ENCODE measurements at regions not wholly inside any gene's neighbourhood (a gene's known extent, or its start where the extent isn't known, plus 50 kb on each side); places are given as distances from the start of the nearest gene placed in this dataset.
A peak's percentile ranks its signal among the peaks of the same experiment; 100 is the strongest.

GRCh38 chr2:146351689-146352088, 1493.1 kb upstream of the ACVR2A start:
- TF ChIP-seq EZH2 (IDR thresholded peaks at IDR 0.05; ENCODE audit: insufficient read depth, low read length) (no peak), CTCF (IDR thresholded peaks at IDR 0.05; ENCODE audit: insufficient read depth, low read depth, low read length) (no peak)
- H3K27me3 ChIP-seq (ENCODE audit: insufficient read depth, low read length): no peaks in the 10 kb centered on the region
- no peak overlapping the region for H2AFZ ChIP-seq (ENCODE audit: low read depth, low read length)
- H3K4me3 ChIP-seq (ENCODE audit: insufficient read depth, low read depth, low read length): no peak overlapping the region
- H3K79me2 ChIP-seq (ENCODE audit: insufficient read depth, low read length): no peaks in the 10 kb centered on the region
- Mint-ChIP-seq H3K4me3 (ENCODE audit: unreplicated experiment) (no peak overlapping the region), H3K27me3 (ENCODE audit: low read depth, unreplicated experiment) (no peaks in the 10 kb centered on the region), H3K27ac (ENCODE audit: unreplicated experiment) (no peak overlapping the region), H3K9me3 (ENCODE audit: unreplicated experiment) (no peaks in the 10 kb centered on the region), H3K4me1 (ENCODE audit: low read depth, unreplicated experiment) (no peaks in the 10 kb centered on the region), H3K36me3 (ENCODE audit: low read depth, unreplicated experiment) (no peaks in the 10 kb centered on the region)
- DNase-seq (ENCODE audit: low read depth) (no peak), FAIRE-seq (no peak)
- no peaks in the 10 kb centered on the region for H3K9me3 ChIP-seq (ENCODE audit: insufficient read depth, low read depth, low read length)
- no peaks in the 10 kb centered on the region for H3K36me3 ChIP-seq (ENCODE audit: insufficient read depth, low read length)
- H3K9ac ChIP-seq (ENCODE audit: low read length): no peak overlapping the region
- H3K27ac ChIP-seq (ENCODE audit: low read depth, low read length): no peak overlapping the region
- no peak overlapping the region for H3K4me2 ChIP-seq (ENCODE audit: low read length)
- H3K4me1 ChIP-seq (ENCODE audit: insufficient read depth, low read length): no peaks in the 10 kb centered on the region
- no peaks in the 10 kb centered on the region for H4K20me1 ChIP-seq (ENCODE audit: insufficient read depth, low read length)

- no peak overlapping the region for H3K4me2 ChIP-seq (ENCODE audit: low read length)
- H3K79me2 ChIP-seq (ENCODE audit: insufficient read depth, low read length): no peaks in the 10 kb centered on the region
- no peak overlapping the region for H3K9ac ChIP-seq (ENCODE audit: low read length)
- Mint-ChIP-seq H3K27ac (ENCODE audit: unreplicated experiment) (no peak overlapping the region), H3K9me3 (ENCODE audit: unreplicated experiment) (no peaks in the 10 kb centered on the region), H3K4me3 (ENCODE audit: unreplicated experiment) (no peak overlapping the region), H3K4me1 (ENCODE audit: low read depth, unreplicated experiment) (no peaks in the 10 kb centered on the region), H3K36me3 (ENCODE audit: low read depth, unreplicated experiment) (no peaks in the 10 kb centered on the region), H3K27me3 (ENCODE audit: low read depth, unreplicated experiment) (no peaks in the 10 kb centered on the region)
- no peaks in the 10 kb centered on the region for H3K36me3 ChIP-seq (ENCODE audit: insufficient read depth, low read length)
- no peaks in the 10 kb centered on the region for H3K4me1 ChIP-seq (ENCODE audit: insufficient read depth, low read length)
- DNase-seq (ENCODE audit: low read depth) (no peak), FAIRE-seq (no peak)
- no peak overlapping the region for H3K4me3 ChIP-seq (ENCODE audit: insufficient read depth, low read depth, low read length)
- no peak overlapping the region for H2AFZ ChIP-seq (ENCODE audit: low read depth, low read length)
- H3K9me3 ChIP-seq (ENCODE audit: insufficient read depth, low read depth, low read length): no peaks in the 10 kb centered on the region
- H4K20me1 ChIP-seq (ENCODE audit: insufficient read depth, low read length): no peaks in the 10 kb centered on the region
- H3K27ac ChIP-seq (ENCODE audit: low read depth, low read length): no peak overlapping the region
- TF ChIP-seq CTCF (IDR thresholded peaks at IDR 0.05; ENCODE audit: insufficient read depth, low read depth, low read length) (no peak), EZH2 (IDR thresholded peaks at IDR 0.05; ENCODE audit: insufficient read depth, low read length) (no peak)
- H3K27me3 ChIP-seq (ENCODE audit: insufficient read depth, low read length): no peaks in the 10 kb centered on the region
Measured at GRCh38 chr2:146349334-146349733, 1495.5 kb upstream of the ACVR2A start.

GRCh38 chr2:146324951-146325350, 1519.9 kb upstream of the ACVR2A start:
- Histone ChIP-seq H3K4me1 (ENCODE audit: insufficient read depth, low read length) (peaks cover 5% of the 10 kb centered on the region), H3K27ac (ENCODE audit: low read depth, low read length) (no peak overlapping the region), H2AFZ (ENCODE audit: low read depth, low read length) (no peak overlapping the region), H3K36me3 (ENCODE audit: insufficient read depth, low read length) (no peaks in the 10 kb centered on the region), H3K9ac (ENCODE audit: low read length) (no peak overlapping the region), H3K27me3 (ENCODE audit: insufficient read depth, low read length) (no peaks in the 10 kb centered on the region), H3K79me2 (ENCODE audit: insufficient read depth, low read length) (no peaks in the 10 kb centered on the region), H3K4me2 (ENCODE audit: low read length) (no peak overlapping the region), H3K4me3 (ENCODE audit: insufficient read depth, low read depth, low read length) (no peak overlapping the region), H3K9me3 (ENCODE audit: insufficient read depth, low read depth, low read length) (no peaks in the 10 kb centered on the region), H4K20me1 (ENCODE audit: insufficient read depth, low read length) (no peaks in the 10 kb centered on the region)
- no peak overlapping the region for H3K27ac Mint-ChIP-seq (ENCODE audit: unreplicated experiment)
- H3K4me3 Mint-ChIP-seq (ENCODE audit: unreplicated experiment): no peak overlapping the region
- no peaks in the 10 kb centered on the region for H3K36me3 Mint-ChIP-seq (ENCODE audit: low read depth, unreplicated experiment)
- FAIRE-seq: no peak
- DNase-seq (ENCODE audit: low read depth): peak; percentile 16
- H3K27me3 Mint-ChIP-seq (ENCODE audit: low read depth, unreplicated experiment): no peaks in the 10 kb centered on the region
- peaks cover 5% of the 10 kb centered on the region for H3K4me1 Mint-ChIP-seq (ENCODE audit: low read depth, unreplicated experiment)
- TF ChIP-seq EZH2 (IDR thresholded peaks at IDR 0.05; ENCODE audit: insufficient read depth, low read length) (no peak), CTCF (IDR thresholded peaks at IDR 0.05; ENCODE audit: insufficient read depth, low read depth, low read length) (no peak)
- H3K9me3 Mint-ChIP-seq (ENCODE audit: unreplicated experiment): no peaks in the 10 kb centered on the region

Measured in astrocyte (in vitro differentiated cells and primary cell).